Muscle of leg (tissue), 3 donors: ENCODE measurements at regions not wholly inside any gene's neighbourhood (a gene's known extent, or its start where the extent isn't known, plus 50 kb on each side); places are given as distances from the start of the nearest gene placed in this dataset.

ENCODE experiments used
- DNase-seq: peaks from one replicate; pipeline ENCODE4 v3.0.0; 2013
- H3K27ac ChIP-seq: one replicate; pipeline ENCODE4 v1.5.1; 2013; ENCODE audit warnings: mild to moderate bottlenecking, low read length, control low read depth
- H3K27me3 ChIP-seq: one replicate; pipeline ENCODE4 v1.6.1; 2013; ENCODE audit warnings: low read length; ENCODE audit not compliant: control insufficient read depth, insufficient read depth
- H3K36me3 ChIP-seq: one replicate; pipeline ENCODE4 v1.6.1; 2013; ENCODE audit warnings: low read length; ENCODE audit not compliant: control insufficient read depth, insufficient read depth
- H3K4me1 ChIP-seq: one replicate; pipeline ENCODE4 v1.6.1; 2013; ENCODE audit warnings: low read length; ENCODE audit not compliant: control insufficient read depth, insufficient read depth
- H3K4me3 ChIP-seq: one replicate; pipeline ENCODE4 v1.5.1; 2013; ENCODE audit warnings: low read length, control low read depth
- H3K9me3 ChIP-seq: replicated peaks from 2 replicates; pipeline ENCODE4 v1.6.1; 2013; ENCODE audit warnings: low read depth, low read length; ENCODE audit not compliant: control insufficient read depth
- WGBS: methylation state at CpG from one replicate; pipeline ENCODE4 v1.1.5; 2013; ENCODE audit warnings: missing lambda C conversion rate; ENCODE audit not compliant: insufficient coverage; 5-methylcytosine and 5-hydroxymethylcytosine counted together

DNA sequence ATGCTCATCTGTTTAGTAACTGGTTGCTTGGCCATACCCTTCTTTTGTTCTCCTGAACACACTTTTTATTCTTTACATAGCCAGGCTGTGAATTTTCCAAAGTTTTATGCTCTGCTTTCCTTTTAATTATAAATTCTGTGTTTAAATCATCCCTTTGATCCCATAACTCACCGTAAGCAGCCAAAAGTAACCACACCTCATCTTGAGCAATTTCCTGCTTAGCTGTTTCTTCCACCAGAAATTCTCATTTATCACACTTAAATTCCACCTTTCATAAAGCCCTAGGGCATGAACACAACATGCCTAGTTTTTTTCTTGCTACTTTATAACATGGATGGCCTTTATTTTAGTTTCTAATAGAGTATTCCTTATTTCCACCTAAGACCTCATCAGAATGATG lies 510.7 kb downstream of the C12orf50 start:
- 33% methylated on average over 1 of the region's 1 CpG for WGBS
- no peaks in the 10 kb centered on the region for H3K4me1 ChIP-seq
- H3K9me3 ChIP-seq: no peaks in the 10 kb centered on the region
- H3K4me3 ChIP-seq: no peak overlapping the region
- H3K36me3 ChIP-seq: no peaks in the 10 kb centered on the region
- H3K27ac ChIP-seq: no peak overlapping the region
- DNase-seq: no peak
- no peaks in the 10 kb centered on the region for H3K27me3 ChIP-seq

DNA sequence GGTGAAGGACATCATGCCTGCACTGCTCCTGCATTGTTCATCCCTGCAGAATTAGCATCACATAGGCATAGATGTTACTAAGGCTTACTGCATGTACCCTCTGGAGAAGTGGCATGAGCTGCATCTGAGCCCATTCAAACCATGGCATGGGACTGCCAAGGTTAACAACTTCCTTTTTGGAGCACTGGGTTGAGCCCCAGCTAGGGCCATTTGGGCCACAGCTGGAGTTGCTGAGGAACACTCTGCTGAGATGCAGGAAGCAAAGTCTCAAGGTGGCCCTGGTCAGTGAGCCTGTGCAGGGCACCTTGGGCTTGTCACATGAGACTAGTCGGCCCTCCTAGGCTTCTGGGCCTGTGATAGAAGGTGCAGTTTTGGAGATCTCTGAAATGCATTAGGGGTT lies 511.2 kb downstream of the C12orf50 start:
- Histone ChIP-seq H3K27ac (no peak overlapping the region), H3K4me1 (no peaks in the 10 kb centered on the region), H3K9me3 (no peaks in the 10 kb centered on the region), H3K36me3 (no peaks in the 10 kb centered on the region), H3K4me3 (no peak overlapping the region), H3K27me3 (no peaks in the 10 kb centered on the region)
- DNase-seq: no peak
- WGBS: no CpG with 5 or more reads among the region's 1 CpG

DNA sequence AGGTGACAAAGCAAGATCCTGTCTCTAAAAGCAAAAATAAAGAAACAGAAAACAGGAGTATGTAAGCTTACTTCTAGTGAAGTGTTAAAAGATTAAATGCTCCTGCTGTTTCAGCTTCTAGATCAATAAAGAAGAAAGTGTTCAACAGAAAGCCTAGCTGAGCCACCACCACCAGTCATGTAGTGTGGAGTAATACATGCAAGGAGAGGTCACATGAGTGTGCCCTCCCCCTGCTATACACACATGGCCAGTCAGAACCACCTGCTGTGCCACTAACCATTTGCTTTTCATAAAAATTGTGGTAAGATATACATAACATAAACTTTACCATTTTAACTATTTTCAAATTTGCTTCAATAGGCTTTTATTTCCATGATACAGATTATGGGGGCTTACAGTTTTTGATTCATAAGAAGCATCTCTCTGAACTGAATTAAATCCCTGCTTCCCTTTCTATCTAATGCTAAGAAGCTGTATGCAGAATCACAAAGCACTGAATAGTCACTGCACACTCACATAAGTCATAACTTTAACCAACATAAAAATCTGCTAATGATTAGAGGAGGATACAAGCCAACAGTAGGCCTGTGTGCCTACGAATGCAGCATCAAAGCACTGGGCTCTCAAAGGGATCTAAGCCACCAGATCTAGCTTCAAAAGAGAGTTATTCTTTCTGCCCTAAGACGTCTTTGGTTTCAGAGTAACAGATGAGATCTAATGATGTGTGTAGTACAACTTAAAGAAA lies 515.5 kb downstream of the C12orf50 start:
- Histone ChIP-seq H3K9me3 (no peaks in the 10 kb centered on the region), H3K27me3 (no peaks in the 10 kb centered on the region), H3K36me3 (no peaks in the 10 kb centered on the region), H3K27ac (no peak overlapping the region), H3K4me1 (no peaks in the 10 kb centered on the region), H3K4me3 (no peak overlapping the region)
- WGBS: no CpG with 5 or more reads among the region's 2 CpGs
- no peak for DNase-seq

DNA sequence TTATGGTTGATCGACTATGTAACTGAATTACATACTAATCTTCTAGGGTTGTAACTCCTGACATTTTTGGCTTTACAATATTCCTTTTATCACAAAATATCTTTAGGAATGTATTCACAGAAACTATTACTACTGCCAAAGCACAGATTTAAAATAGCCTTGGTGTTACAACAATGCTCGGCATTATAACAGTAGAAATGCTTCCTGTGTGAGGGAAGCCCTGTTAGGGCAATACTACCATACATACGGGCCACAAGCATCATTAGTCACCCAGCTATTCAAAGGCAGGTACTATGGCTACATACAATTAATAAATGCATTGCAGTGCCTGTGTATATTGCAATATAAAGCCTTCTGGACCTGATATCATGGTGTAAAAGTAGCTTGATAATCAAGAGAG lies 517.8 kb downstream of the C12orf50 start:
- no peaks in the 10 kb centered on the region for H3K4me1 ChIP-seq
- H3K36me3 ChIP-seq: no peaks in the 10 kb centered on the region
- no CpG with 5 or more reads among the region's 3 CpGs for WGBS
- H3K9me3 ChIP-seq: no peaks in the 10 kb centered on the region
- no peak overlapping the region for H3K4me3 ChIP-seq
- DNase-seq: no peak
- no peaks in the 10 kb centered on the region for H3K27me3 ChIP-seq
- no peak overlapping the region for H3K27ac ChIP-seq

DNA sequence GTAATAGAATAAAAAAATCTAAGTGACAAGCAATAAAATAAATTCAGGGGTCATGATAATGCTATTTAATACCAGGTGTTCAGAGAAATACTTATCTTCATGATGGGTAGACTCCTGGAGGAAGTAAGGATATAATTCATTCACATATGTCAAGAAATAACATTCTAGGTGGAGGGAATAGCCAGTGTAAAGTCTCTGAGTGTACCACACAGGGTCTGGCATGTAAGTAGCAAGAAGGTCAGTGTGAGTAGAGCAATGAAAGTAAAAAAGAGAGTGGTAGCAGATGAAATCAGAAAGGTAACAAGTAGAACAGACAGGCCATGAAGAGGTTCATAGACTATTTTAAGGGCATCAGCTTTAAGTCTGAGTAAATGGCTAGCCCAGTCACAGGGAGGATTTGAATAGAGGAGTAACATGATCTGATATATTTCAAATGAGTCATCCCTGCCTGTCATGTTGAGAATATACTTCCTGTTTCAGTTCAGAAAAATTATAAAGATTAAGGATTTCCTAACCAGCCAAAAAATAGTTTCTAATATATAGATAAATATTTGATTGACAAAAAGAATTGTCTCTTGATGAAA lies 519.9 kb downstream of the C12orf50 start:
- no peak overlapping the region for H3K4me3 ChIP-seq
- DNase-seq: peak; percentile 5
- no peaks in the 10 kb centered on the region for H3K36me3 ChIP-seq
- H3K9me3 ChIP-seq: no peaks in the 10 kb centered on the region
- no peak overlapping the region for H3K27ac ChIP-seq
- H3K27me3 ChIP-seq: no peaks in the 10 kb centered on the region
- H3K4me1 ChIP-seq: no peaks in the 10 kb centered on the region

DNA sequence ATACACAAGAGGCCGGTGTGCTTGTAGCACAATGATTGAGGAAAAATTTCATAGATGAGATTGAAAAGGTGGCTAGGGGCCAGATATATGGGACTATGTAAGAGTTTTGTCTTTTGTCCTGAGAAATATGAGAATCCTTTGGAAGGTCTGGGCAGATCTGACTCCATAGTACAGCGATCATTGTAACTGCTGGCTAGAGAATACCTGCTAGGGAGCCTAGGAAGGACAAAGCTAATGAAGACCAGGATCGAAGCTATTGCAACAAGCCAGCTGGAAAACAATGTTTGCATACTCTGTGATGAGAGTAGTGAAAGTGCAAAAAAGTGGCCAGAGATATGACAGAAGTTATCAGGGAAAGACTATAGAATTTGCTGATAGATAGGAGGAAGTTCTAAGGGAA lies 537.6 kb downstream of the C12orf50 start:
- Histone ChIP-seq H3K36me3 (no peaks in the 10 kb centered on the region), H3K27ac (no peak overlapping the region), H3K4me1 (no peaks in the 10 kb centered on the region), H3K9me3 (no peaks in the 10 kb centered on the region), H3K27me3 (no peaks in the 10 kb centered on the region), H3K4me3 (no peak overlapping the region)
- DNase-seq: no peak
- 87% methylated on average over 3 of the region's 3 CpGs for WGBS

DNA sequence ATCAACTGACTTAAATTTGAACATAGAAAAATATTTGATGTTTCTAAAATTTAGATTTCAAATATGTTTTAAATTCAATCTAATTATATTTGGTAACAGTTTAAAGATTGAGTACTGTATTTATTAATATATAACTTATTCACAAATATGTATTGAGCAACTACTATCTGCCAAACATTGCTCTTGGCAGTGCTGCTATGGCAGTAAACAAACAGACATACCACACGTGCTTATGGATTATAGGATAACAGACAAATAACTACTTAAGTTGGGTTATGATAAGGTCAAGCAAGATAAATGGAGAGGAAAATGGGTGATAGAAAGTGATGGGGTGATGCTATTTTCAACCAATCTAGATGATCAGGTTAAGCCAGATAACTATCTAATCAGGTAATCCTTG lies 538.1 kb downstream of the C12orf50 start:
- no peaks in the 10 kb centered on the region for H3K27me3 ChIP-seq
- H3K4me1 ChIP-seq: no peaks in the 10 kb centered on the region
- no CpG with 5 or more reads among the region's 1 CpG for WGBS
- H3K9me3 ChIP-seq: no peaks in the 10 kb centered on the region
- no peaks in the 10 kb centered on the region for H3K36me3 ChIP-seq
- DNase-seq: no peak
- no peak overlapping the region for H3K27ac ChIP-seq
- H3K4me3 ChIP-seq: no peak overlapping the region

DNA sequence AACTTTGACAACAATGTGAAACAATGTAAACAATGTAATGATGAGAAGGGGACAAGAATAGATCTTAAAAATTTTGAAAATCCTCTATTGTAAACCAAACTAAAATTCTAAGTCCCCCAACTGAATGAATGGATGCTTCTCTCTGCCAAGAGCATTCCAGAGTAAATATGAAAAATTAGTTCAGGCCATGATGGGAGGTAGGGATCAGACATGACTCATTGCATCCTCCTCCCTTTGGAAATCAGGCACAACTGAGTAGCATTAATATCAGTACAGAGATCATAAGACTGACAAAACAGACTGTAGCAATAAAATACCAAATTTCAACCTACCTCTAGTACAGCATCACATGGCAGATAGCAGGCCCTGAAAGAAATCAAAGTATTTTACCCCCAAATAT lies 559.9 kb downstream of the C12orf50 start:
- Histone ChIP-seq H3K36me3 (no peaks in the 10 kb centered on the region), H3K27me3 (no peaks in the 10 kb centered on the region), H3K27ac (no peak overlapping the region), H3K9me3 (no peaks in the 10 kb centered on the region), H3K4me3 (no peak overlapping the region), H3K4me1 (no peaks in the 10 kb centered on the region)
- no peak for DNase-seq

DNA sequence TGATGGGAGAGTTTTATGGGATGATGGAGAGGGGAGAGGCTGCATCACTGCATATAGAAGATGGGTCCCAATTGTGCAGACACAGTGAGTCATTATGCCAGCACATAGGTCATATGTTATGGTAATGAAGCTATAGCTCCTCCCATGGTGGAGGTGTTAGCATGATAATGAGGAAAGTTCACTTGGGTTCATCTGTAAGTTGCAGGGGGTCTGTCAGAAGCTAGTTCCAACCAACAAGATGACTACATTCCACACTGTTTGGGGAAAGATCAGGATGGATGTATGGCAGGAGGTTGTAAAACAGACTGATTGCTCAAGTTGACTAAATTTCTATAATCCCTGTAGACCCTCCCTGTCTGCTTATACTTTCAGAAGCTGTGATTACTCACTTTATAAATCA lies 561.3 kb downstream of the C12orf50 start:
- Histone ChIP-seq H3K4me1 (no peaks in the 10 kb centered on the region), H3K9me3 (no peaks in the 10 kb centered on the region), H3K27me3 (no peaks in the 10 kb centered on the region), H3K27ac (no peak overlapping the region), H3K4me3 (no peak overlapping the region), H3K36me3 (no peaks in the 10 kb centered on the region)
- no peak for DNase-seq

DNA sequence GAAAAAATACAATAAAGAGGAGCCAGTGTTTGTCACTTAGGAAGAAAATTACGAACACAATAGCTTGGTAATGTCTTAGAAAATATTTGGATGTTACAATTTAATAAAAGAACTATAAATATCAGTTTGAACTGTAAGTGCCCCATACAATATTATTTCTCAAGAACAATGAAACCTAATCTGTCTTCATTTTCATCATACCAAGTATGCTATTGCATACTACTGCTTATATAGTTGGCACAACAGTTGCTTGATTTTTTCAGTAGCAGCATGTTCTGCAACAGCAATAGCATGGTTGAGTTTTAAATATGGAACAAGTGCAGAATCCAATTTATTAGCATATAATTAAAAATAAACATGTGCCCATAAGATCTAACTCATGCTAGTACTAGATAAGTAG lies 564.6 kb downstream of the C12orf50 start:
- no peak for DNase-seq
- no CpG with 5 or more reads among the region's 1 CpG for WGBS

DNA sequence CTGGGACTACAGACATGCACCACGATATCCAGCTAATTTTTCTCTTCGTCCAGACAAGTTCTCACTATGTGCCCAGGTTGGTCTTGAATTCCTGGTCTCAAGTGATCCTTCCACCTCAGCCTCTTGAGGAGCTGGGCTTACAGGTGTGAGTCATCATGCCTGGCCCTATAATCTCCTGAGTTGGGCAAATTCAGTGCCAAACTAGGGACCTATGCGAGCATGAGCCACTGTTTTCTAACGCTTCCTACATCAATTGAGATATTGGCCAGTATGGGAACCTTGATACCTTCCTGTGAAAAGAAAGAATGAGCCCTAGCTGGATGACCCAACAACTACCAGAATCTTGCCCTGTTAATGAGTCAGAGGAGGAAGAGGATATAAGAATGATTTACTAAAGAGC lies 585.2 kb downstream of the C12orf50 start:
- DNase-seq: no peak
- no peaks in the 10 kb centered on the region for H3K9me3 ChIP-seq
- WGBS: 91% methylated on average over 4 of the region's 4 CpGs
- H3K27ac ChIP-seq: no peak overlapping the region
- no peaks in the 10 kb centered on the region for H3K36me3 ChIP-seq
- H3K27me3 ChIP-seq: no peaks in the 10 kb centered on the region
- no peaks in the 10 kb centered on the region for H3K4me1 ChIP-seq
- no peak overlapping the region for H3K4me3 ChIP-seq

More for the DNA sequence above, 564.6 kb downstream of the C12orf50 start:
- H3K27me3 ChIP-seq: no peaks in the 10 kb centered on the region
- H3K27ac ChIP-seq: no peak overlapping the region
- H3K4me3 ChIP-seq: no peak overlapping the region
- no peaks in the 10 kb centered on the region for H3K9me3 ChIP-seq
- no peaks in the 10 kb centered on the region for H3K36me3 ChIP-seq
- H3K4me1 ChIP-seq: no peaks in the 10 kb centered on the region
